Thyroid gland (tissue), 4 donors: ENCODE measurements at regions not wholly inside any gene's neighbourhood (a gene's known extent, or its start where the extent isn't known, plus 50 kb on each side); places are given as distances from the start of the nearest gene placed in this dataset.

ENCODE experiments used
- DNase-seq, 2 donors: peaks; one replicate each; pipeline ENCODE4 v3.0.0-alpha.2; 2019
- H3K27ac ChIP-seq, 3 donors: fragments of 200-600 bp; sonication (generic); 1 replicate in 2 of 3; 2 replicates in 1 of 3; pipeline ENCODE4 v1.5.1; 2016 to 2019; ENCODE audit warnings: mild to moderate bottlenecking in 1 of 3, moderate library complexity in 1 of 3
- H3K27me3 ChIP-seq: fragments of 200-600 bp; sonication (generic); one replicate; pipeline ENCODE4 v1.5.1; 2019
- H3K36me3 ChIP-seq, 2 donors: fragments of 200-600 bp; sonication (generic); one replicate each; pipeline ENCODE4 v1.5.1; 2016 to 2019
- H3K4me1 ChIP-seq, 2 donors: fragments of 200-600 bp; sonication (generic); one replicate each; pipeline ENCODE4 v1.5.1; 2017 to 2019
- H3K4me3 ChIP-seq, 3 donors: fragments of 200-600 bp; sonication (generic); replicated peaks in 1 of 3; 1 replicate in 2 of 3; 2 replicates in 1 of 3; pipeline ENCODE4 v1.5.1; 2016; ENCODE audit warnings: mild to moderate bottlenecking in 1 of 3
- H3K9me3 ChIP-seq: fragments of 200-600 bp; sonication (generic); one replicate; pipeline ENCODE4 v1.5.1; 2017
- POLR2A ChIP-seq, 2 donors: fragments of 450-650 bp; IDR thresholded peaks; one replicate each; pipeline ENCODE4 v1.6.1; 2017; ENCODE audit warnings: antibody characterized with exemption in 2 of 2, mild to moderate bottlenecking in 2 of 2, moderate library complexity in 1 of 2
- WGBS, 2 donors: methylation state at CpG; one replicate each; pipeline ENCODE4 v1.1.5; 2017; 5-methylcytosine and 5-hydroxymethylcytosine counted together
- intact Hi-C: fragments of 100-400 bp; cut with DNase I; formaldehyde crosslinking; loops from one replicate; pipeline ENCODE4 v1.15.1; 2023
- TF ChIP-seq, protein P1 (sequence below), 6 experiments: fragments of 200-600 bp in 3 of 6; fragments of 450-650 bp in 3 of 6; sonication (generic) in 3 of 6; IDR thresholded peaks; one replicate each; pipeline ENCODE4 v1.5.1; 2016 to 2019; ENCODE audit warnings: antibody characterized with exemption in 6 of 6, mild to moderate bottlenecking in 2 of 6, inconsistent platforms in 1 of 6, moderate library complexity in 1 of 6

DNA sequence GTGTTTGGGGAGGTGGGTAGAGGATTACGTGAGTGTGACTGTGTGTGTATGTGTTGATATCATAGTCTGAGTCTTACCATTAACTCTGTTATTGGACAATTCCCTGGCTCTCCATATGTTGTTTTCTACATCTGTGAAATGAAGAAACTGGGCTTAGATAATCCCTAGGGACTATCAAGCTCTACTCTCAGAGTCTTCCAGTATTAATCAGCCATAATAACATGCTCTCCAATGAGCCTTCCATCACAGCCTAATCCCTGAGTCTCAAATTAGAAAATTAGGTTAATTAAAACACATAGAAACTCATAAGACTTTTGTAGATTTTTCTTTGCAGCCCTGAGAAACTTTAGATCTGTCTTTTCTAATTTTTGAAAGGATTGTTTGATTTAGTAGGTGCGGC lies 404.2 kb upstream of the RARB start:
- H3K4me3 ChIP-seq: no peak overlapping the region
- WGBS, 2 donors: 96 to 99% methylated on average over 2 of the region's 2 CpGs
- no peaks in the 10 kb centered on the region for H3K36me3 ChIP-seq
- intact Hi-C loops: loop anchor here (10.0 kb wide), 1 partner anchor 561 kb away; no protein-coding TSS in a partner anchor
- H3K4me1 ChIP-seq: peaks cover 5 to 7% of the 10 kb centered on the region in 2 donors
- no peak for TF ChIP-seq POLR2A (IDR thresholded peaks at IDR 0.05)
- TF ChIP-seq, protein P1, sequence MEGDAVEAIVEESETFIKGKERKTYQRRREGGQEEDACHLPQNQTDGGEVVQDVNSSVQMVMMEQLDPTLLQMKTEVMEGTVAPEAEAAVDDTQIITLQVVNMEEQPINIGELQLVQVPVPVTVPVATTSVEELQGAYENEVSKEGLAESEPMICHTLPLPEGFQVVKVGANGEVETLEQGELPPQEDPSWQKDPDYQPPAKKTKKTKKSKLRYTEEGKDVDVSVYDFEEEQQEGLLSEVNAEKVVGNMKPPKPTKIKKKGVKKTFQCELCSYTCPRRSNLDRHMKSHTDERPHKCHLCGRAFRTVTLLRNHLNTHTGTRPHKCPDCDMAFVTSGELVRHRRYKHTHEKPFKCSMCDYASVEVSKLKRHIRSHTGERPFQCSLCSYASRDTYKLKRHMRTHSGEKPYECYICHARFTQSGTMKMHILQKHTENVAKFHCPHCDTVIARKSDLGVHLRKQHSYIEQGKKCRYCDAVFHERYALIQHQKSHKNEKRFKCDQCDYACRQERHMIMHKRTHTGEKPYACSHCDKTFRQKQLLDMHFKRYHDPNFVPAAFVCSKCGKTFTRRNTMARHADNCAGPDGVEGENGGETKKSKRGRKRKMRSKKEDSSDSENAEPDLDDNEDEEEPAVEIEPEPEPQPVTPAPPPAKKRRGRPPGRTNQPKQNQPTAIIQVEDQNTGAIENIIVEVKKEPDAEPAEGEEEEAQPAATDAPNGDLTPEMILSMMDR (IDR thresholded peaks at IDR 0.05): no peak
- H3K27ac ChIP-seq: no peak overlapping the region
- no peak for DNase-seq
- no peaks in the 10 kb centered on the region for H3K9me3 ChIP-seq
- H3K27me3 ChIP-seq: no peaks in the 10 kb centered on the region

DNA sequence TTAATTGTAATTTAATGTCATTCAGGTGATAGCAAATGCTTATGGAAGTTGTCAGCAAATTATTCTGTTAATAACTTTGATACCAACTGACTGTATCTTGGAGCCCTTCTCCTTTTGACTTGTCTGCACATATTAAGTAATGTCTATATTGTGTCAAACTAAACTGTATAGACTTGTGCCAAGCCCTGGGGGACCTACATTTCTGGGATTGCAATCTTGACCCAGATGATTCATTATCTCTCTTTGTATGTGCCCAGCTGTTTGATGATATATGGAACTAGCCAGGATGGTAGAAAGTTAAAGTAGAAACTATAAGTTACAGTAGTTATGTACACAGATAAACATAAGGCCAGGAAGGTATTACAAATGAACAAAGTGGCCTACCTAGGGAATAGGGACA lies 402.8 kb upstream of the RARB start:
- no peaks in the 10 kb centered on the region for H3K27me3 ChIP-seq
- TF ChIP-seq, protein P1 (IDR thresholded peaks at IDR 0.05): no peak
- no peak for TF ChIP-seq POLR2A (IDR thresholded peaks at IDR 0.05)
- no peak overlapping the region for H3K27ac ChIP-seq
- peaks cover 5 to 7% of the 10 kb centered on the region in 2 donors for H3K4me1 ChIP-seq
- DNase-seq: no peak
- no peak overlapping the region for H3K4me3 ChIP-seq
- no peaks in the 10 kb centered on the region for H3K9me3 ChIP-seq
- H3K36me3 ChIP-seq: no peaks in the 10 kb centered on the region
- intact Hi-C loops: loop anchor here (10.0 kb wide), 1 partner anchor 560 kb away; no protein-coding TSS in a partner anchor

DNA sequence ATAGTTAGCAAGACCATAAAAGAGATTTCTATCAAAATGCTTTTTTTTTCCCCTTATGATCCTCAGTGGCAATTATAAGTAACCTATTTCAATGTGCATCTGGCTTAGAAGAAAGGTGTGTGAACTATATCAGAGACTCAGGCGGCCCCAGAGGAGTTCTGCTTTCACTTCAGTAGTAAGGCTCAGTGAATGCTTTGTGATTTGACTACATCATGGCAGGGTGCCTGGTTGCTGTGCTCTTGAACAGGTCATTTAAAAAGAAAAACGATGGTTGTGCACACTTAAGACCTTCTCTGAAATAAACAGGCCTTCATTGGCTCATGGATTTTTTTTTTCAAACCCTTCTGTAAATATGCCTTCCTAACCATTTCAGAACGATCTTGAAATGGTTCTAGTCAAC lies 400.4 kb upstream of the RARB start:
- H3K27ac ChIP-seq: no peak overlapping the region
- intact Hi-C loops: loop anchor here (10.0 kb wide), 1 partner anchor 557 kb away; no protein-coding TSS in a partner anchor
- H3K27me3 ChIP-seq: no peaks in the 10 kb centered on the region
- H3K36me3 ChIP-seq: no peaks in the 10 kb centered on the region
- TF ChIP-seq POLR2A (IDR thresholded peaks at IDR 0.05): no peak
- TF ChIP-seq, protein P1 (IDR thresholded peaks at IDR 0.05): no peak
- peak; percentile 85 to 88 for DNase-seq
- no peak overlapping the region for H3K4me3 ChIP-seq
- no peaks in the 10 kb centered on the region for H3K9me3 ChIP-seq
- H3K4me1 ChIP-seq: peaks cover 7 to 13% of the 10 kb centered on the region in 2 donors
- WGBS, 2 donors: 23 to 31% methylated on average over 3 of the region's 3 CpGs

DNA sequence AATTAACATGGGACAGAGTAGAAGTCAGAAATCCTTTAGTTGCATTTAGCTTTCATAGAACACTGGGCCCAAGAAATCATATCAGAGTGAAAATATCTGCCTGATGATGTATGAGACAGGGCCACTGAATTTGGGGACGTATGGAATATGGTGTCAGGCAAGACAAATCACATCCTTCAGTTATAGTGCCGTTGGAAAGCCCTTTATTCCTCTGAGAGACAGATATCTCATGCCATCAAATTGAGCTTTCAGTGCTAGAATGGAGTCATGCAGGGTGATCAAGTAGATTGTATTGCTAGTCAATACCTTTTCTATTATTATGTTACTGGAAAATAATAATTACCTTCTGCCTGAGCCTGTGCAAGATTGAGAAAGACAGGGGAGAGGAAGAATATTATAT lies 398.2 kb upstream of the RARB start:
- H3K4me1 ChIP-seq: peaks cover 7 to 13% of the 10 kb centered on the region in 2 donors
- WGBS, 2 donors: 69 to 91% methylated on average over 2 of the region's 2 CpGs
- intact Hi-C loops: loop anchor here (10.0 kb wide), 1 partner anchor 555 kb away; no protein-coding TSS in a partner anchor
- no peaks in the 10 kb centered on the region for H3K9me3 ChIP-seq
- TF ChIP-seq, protein P1 (IDR thresholded peaks at IDR 0.05): no peak
- H3K4me3 ChIP-seq: no peak overlapping the region
- H3K27me3 ChIP-seq: no peaks in the 10 kb centered on the region
- H3K36me3 ChIP-seq: no peaks in the 10 kb centered on the region
- no peak overlapping the region for H3K27ac ChIP-seq
- no peak for DNase-seq

DNA sequence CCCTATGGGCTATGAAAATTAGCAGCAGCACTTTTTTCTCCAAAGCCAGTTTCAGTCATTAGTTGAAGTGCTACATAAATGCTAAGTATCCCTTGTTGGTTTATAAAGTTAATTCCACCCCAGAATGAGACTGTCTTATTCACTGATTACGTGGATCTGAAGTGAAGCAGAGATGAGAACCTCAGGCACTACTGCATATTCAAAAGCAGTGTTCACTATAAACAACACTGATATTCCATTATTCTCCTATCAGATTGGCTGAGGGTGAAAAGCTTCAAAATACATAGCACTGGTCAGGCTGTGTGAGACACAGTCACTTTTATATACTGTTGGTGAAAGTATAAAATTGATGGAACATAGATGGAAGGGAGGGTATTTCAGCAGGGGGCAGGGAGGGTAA lies 395.7 kb upstream of the RARB start:
- H3K36me3 ChIP-seq: no peaks in the 10 kb centered on the region
- no peak overlapping the region for H3K27ac ChIP-seq
- intact Hi-C loops: no loop called here
- H3K9me3 ChIP-seq: no peaks in the 10 kb centered on the region
- no peaks in the 10 kb centered on the region for H3K27me3 ChIP-seq
- H3K4me1 ChIP-seq: peaks cover 16 to 24% of the 10 kb centered on the region in 2 donors
- no peak for DNase-seq
- no peak overlapping the region for H3K4me3 ChIP-seq
- WGBS, 2 donors: 37 to 56% methylated on average over 1 of the region's 1 CpG
- TF ChIP-seq, protein P1 (IDR thresholded peaks at IDR 0.05): no peak
- no peak for TF ChIP-seq POLR2A (IDR thresholded peaks at IDR 0.05)
